Breast epithelium (tissue), 4 donors: ENCODE measurements at regions not wholly inside any gene's neighbourhood (a gene's known extent, or its start where the extent isn't known, plus 50 kb on each side); places are given as distances from the start of the nearest gene placed in this dataset.
A peak's percentile ranks its signal among the peaks of the same experiment; 100 is the strongest.

Experiments
- DNase-seq, 2 donors: peaks; one replicate each; pipeline ENCODE4 v3.0.0-alpha.2; 2019; ENCODE audit warnings: low spot score in 2 of 2
- H3K27ac ChIP-seq, 2 donors: fragments of 200-600 bp; sonication (generic) in 1 of 2; one replicate each; pipeline ENCODE4 v1.5.1; 2016 to 2019; ENCODE audit warnings: mild to moderate bottlenecking in 1 of 2
- H3K27me3 ChIP-seq, 2 donors: fragments of 200-600 bp; sonication (generic) in 1 of 2; one replicate each; pipeline versions ENCODE4 v1.5.1 to v1.6.0; 2017 to 2019; ENCODE audit warnings: control low read depth in 1 of 2, mild to moderate bottlenecking in 1 of 2
- H3K36me3 ChIP-seq: fragments of 200-600 bp; one replicate; pipeline ENCODE4 v1.5.1; 2019
- H3K4me1 ChIP-seq, 2 donors: fragments of 200-600 bp; sonication (generic); one replicate each; pipeline ENCODE4 v1.5.1; 2016 to 2019; ENCODE audit warnings: control low read depth in 1 of 2
- H3K4me3 ChIP-seq, 3 donors: fragments of 200-600 bp; sonication (generic); 1 replicate in 2 of 3; 2 replicates in 1 of 3; pipeline ENCODE4 v1.5.1; 2016 to 2019; ENCODE audit warnings: mild to moderate bottlenecking in 3 of 3, moderate library complexity in 2 of 3
- H3K9me3 ChIP-seq, 2 donors: fragments of 200-600 bp; sonication (generic) in 1 of 2; one replicate each; pipeline ENCODE4 v1.5.1; 2016 to 2019; ENCODE audit warnings: control low read depth in 1 of 2
- CTCF ChIP-seq, 3 donors: fragments of 450-650 bp; IDR thresholded peaks; one replicate each; pipeline ENCODE4 v1.5.1; 2016 to 2017; ENCODE audit warnings: antibody characterized with exemption in 3 of 3, mild to moderate bottlenecking in 3 of 3, moderate library complexity in 3 of 3
- POLR2A ChIP-seq: fragments of 450-650 bp; IDR thresholded peaks from one replicate; pipeline ENCODE4 v1.6.1; 2016; ENCODE audit warnings: antibody characterized with exemption, mild to moderate bottlenecking, moderate library complexity
- POLR2AphosphoS5 ChIP-seq, 3 donors: sonication (generic); formaldehyde crosslinking; IDR thresholded peaks; one replicate each; pipeline ENCODE4 v1.6.1; 2017; ENCODE audit warnings: antibody characterized with exemption in 3 of 3
- intact Hi-C: fragments of 100-400 bp; cut with DNase I; formaldehyde crosslinking; loops from one replicate; pipeline ENCODE4 v1.15.1; 2023; ENCODE audit warnings: low total_unique reads

- no peak for DNase-seq
- no peak overlapping the region for H3K27ac ChIP-seq
- H3K4me1 ChIP-seq: no peaks in the 10 kb centered on the region
- H3K9me3 ChIP-seq: no peaks in the 10 kb centered on the region
- intact Hi-C loops: no loop called here
- TF ChIP-seq POLR2A (no peak), CTCF (IDR thresholded peaks at IDR 0.05) (no peak), POLR2AphosphoS5 (IDR thresholded peaks at IDR 0.05) (no peak)
- H3K27me3 ChIP-seq: no peaks in the 10 kb centered on the region
- H3K4me3 ChIP-seq: no peak overlapping the region
- H3K36me3 ChIP-seq: no peaks in the 10 kb centered on the region
Measured at GRCh38 chr10:129056734-129057689, 410.0 kb upstream of the MGMT start.

- TF ChIP-seq CTCF (IDR thresholded peaks at IDR 0.05) (no peak), POLR2A (no peak), POLR2AphosphoS5 (IDR thresholded peaks at IDR 0.05) (no peak)
- Histone ChIP-seq H3K36me3 (no peaks in the 10 kb centered on the region), H3K27me3 (no peaks in the 10 kb centered on the region), H3K4me3 (no peak overlapping the region), H3K27ac (no peak overlapping the region), H3K4me1 (no peaks in the 10 kb centered on the region), H3K9me3 (no peaks in the 10 kb centered on the region)
- peak in 1 of 2 donors; percentile 43 for DNase-seq
- intact Hi-C loops: no loop called here
Measured at GRCh38 chr10:129057856-129058663, 409.0 kb upstream of the MGMT start.

GRCh38 chr10:129058664-129059155 lies 408.3 kb upstream of the MGMT start:
- H3K36me3 ChIP-seq: no peaks in the 10 kb centered on the region
- H3K9me3 ChIP-seq: no peaks in the 10 kb centered on the region
- no peak for DNase-seq
- no peak overlapping the region for H3K4me3 ChIP-seq
- no peak overlapping the region for H3K27ac ChIP-seq
- TF ChIP-seq POLR2AphosphoS5 (IDR thresholded peaks at IDR 0.05): no peak
- TF ChIP-seq POLR2A: no peak
- TF ChIP-seq CTCF (IDR thresholded peaks at IDR 0.05): no peak
- H3K4me1 ChIP-seq: no peaks in the 10 kb centered on the region
- intact Hi-C loops: no loop called here
- no peaks in the 10 kb centered on the region for H3K27me3 ChIP-seq

- Histone ChIP-seq H3K4me3 (no peak overlapping the region), H3K27me3 (no peaks in the 10 kb centered on the region), H3K36me3 (no peaks in the 10 kb centered on the region), H3K9me3 (no peaks in the 10 kb centered on the region), H3K27ac (no peak overlapping the region), H3K4me1 (no peaks in the 10 kb centered on the region)
- TF ChIP-seq CTCF (IDR thresholded peaks at IDR 0.05) (no peak), POLR2A (no peak), POLR2AphosphoS5 (IDR thresholded peaks at IDR 0.05) (no peak)
- intact Hi-C loops: no loop called here
- no peak for DNase-seq
Measured at GRCh38 chr10:129059977-129060376, 407.1 kb upstream of the MGMT start.
